HG03025 (cell line): ENCODE measurements at regions not wholly inside any gene's neighbourhood (a gene's known extent, or its start where the extent isn't known, plus 50 kb on each side); places are given as distances from the start of the nearest gene placed in this dataset.
A peak's percentile ranks its signal among the peaks of the same experiment; 100 is the strongest.

ENCODE experiments used
- ATAC-seq: cut with Tn5 transposase; IDR thresholded peaks from one replicate; pipeline ENCODE4 v1.9.1; 2021; ENCODE audit warnings: mild to moderate bottlenecking, moderate library complexity; ENCODE audit not compliant: unreplicated experiment, low FRiP score

GRCh38 chr9:13383855-13384254 is 104.4 kb upstream of the MPDZ start:
- no peak for ATAC-seq

GRCh38 chr9:13383216-13383615 is 103.7 kb upstream of the MPDZ start:
- ATAC-seq: no peak

GRCh38 chr9:13382595-13382994 is 103.1 kb upstream of the MPDZ start:
- no peak for ATAC-seq

- no peak for ATAC-seq
Measured at GRCh38 chr9:13380903-13381302, 101.4 kb upstream of the MPDZ start.

GRCh38 chr9:13378154-13378553 is 98.7 kb upstream of the MPDZ start:
- no peak for ATAC-seq

GRCh38 chr9:13377171-13377925 is 97.9 kb upstream of the MPDZ start:
- no peak for ATAC-seq

- ATAC-seq: no peak
Measured at GRCh38 chr9:13372510-13372909, 93.0 kb upstream of the MPDZ start.

GRCh38 chr9:13369431-13369830 is 89.9 kb upstream of the MPDZ start:
- ATAC-seq: no peak

- no peak for ATAC-seq
Measured at GRCh38 chr9:13367784-13368183, 88.3 kb upstream of the MPDZ start.

GRCh38 chr9:13364271-13365000 is 84.9 kb upstream of the MPDZ start:
- ATAC-seq: no peak

GRCh38 chr9:13361076-13361475 is 81.6 kb upstream of the MPDZ start:
- no peak for ATAC-seq

GRCh38 chr9:13360188-13360587 is 80.7 kb upstream of the MPDZ start:
- ATAC-seq: no peak

GRCh38 chr9:13358128-13358527 is 78.6 kb upstream of the MPDZ start:
- no peak for ATAC-seq

- ATAC-seq: no peak
Measured at GRCh38 chr9:13354733-13355132, 75.2 kb upstream of the MPDZ start.

GRCh38 chr9:13352451-13352979 is 73.0 kb upstream of the MPDZ start:
- ATAC-seq: peak; percentile 54

- ATAC-seq: no peak
Measured at GRCh38 chr9:13351778-13352386, 72.4 kb upstream of the MPDZ start.

GRCh38 chr9:13332571-13332970 is 53.1 kb upstream of the MPDZ start:
- ATAC-seq: no peak

- no peak for ATAC-seq
Measured at GRCh38 chr9:13331320-13331719, 51.8 kb upstream of the MPDZ start.

- no peak for ATAC-seq
Measured at GRCh38 chr9:13330396-13331004, 51.0 kb upstream of the MPDZ start.
